Gastrocnemius medialis (tissue), 4 donors: ENCODE measurements at regions not wholly inside any gene's neighbourhood (a gene's known extent, or its start where the extent isn't known, plus 50 kb on each side); places are given as distances from the start of the nearest gene placed in this dataset.
"Not testable (repeated sequence)": the region's sequence is repeated elsewhere in the genome, so short reads cannot be mapped to it uniquely, and the experiment has no call there.

ENCODE experiments used
- CTCF ChIP-seq, 5 experiments: fragments of 450-650 bp in 3 of 5; fragments of 200-600 bp in 2 of 5; sonication (generic) in 2 of 5; IDR thresholded peaks in 4 of 5; conservative IDR thresholded peaks in 1 of 5; 1 replicate in 4 of 5; 2 replicates in 1 of 5; pipeline ENCODE4 v1.5.1; 2016 to 2019; ENCODE audit warnings: antibody characterized with exemption in 5 of 5, mild to moderate bottlenecking in 3 of 5, moderate library complexity in 3 of 5
- POLR2A ChIP-seq, 2 donors: fragments of 450-650 bp; IDR thresholded peaks; one replicate each; pipeline ENCODE4 v1.6.1; 2017; ENCODE audit warnings: antibody characterized with exemption in 2 of 2, mild to moderate bottlenecking in 2 of 2, moderate library complexity in 2 of 2

- TF ChIP-seq CTCF (IDR thresholded peaks at IDR 0.05 in 4 of 5, conservative IDR thresholded peaks at IDR 0.05 in 1 of 5); POLR2A (IDR thresholded peaks at IDR 0.05): not testable (repeated sequence)
These were observed 416.4 kb upstream of the C1orf87 start for GRCh38 chr1:60489916-60490480.
